GM18502 (cell line): ENCODE measurements at regions not wholly inside any gene's neighbourhood (a gene's known extent, or its start where the extent isn't known, plus 50 kb on each side); places are given as distances from the start of the nearest gene placed in this dataset.

ENCODE experiments used
- ATAC-seq: cut with Tn5 transposase; IDR thresholded peaks from one replicate; pipeline ENCODE4 v1.9.1; 2021; ENCODE audit warnings: mild to moderate bottlenecking; ENCODE audit not compliant: unreplicated experiment, poor library complexity

DNA sequence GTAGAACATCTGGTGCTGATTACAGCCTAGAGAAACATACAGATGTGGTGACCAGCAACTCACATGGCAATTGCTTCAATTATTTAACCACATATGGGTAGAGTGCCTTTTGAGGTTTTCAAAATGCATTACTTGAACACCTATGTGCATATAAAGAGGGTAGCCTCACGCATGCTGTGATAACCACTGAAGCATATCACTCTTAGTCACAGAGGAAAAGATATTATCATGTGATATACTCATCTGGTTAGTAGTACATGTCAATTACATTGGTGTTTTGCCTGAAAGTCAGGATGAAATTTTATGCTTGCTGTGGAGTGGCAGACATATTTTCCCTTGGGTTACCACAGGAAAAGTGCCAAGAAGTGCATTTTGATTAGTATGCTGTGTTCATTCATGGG is 459.3 kb upstream of the AGTR1 start:
- peak; percentile 42 for ATAC-seq

DNA sequence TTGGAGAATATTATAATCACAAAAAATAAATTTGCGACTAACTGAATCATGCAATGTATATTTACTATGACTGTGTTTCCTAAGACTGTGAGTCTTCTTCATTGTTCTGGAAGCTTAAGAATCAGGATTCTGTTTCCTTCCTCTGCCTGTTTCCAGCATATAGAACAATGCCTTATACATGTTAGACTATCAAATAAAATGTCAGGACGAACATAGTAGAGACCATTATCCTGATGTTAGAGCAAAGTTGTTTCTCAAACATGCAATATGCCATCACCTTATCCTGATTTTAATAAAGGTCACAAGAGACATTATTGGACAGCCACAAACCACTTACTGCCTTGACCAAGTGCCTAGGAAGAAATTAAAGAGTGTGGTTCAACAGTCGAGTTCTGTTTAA is 457.4 kb upstream of the AGTR1 start:
- ATAC-seq: no peak

DNA sequence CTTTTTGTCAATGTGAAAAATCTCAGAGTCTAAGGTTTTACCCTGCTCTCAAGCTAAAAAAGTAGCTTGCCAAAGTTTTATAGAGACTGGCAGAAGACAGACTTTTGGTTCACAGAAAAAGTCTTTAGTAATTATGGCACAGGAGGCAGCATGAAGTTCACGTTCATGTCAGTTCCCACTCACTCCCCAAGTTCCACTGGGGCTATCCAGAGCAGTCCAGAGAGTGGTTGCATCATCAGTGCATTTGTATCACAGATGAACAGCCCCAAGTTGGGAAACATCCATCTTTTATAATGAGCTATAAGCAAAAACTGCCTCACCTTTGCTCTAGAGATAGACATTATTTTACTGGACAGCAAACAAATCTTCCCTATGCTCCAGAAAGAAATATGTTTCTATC is 454.1 kb upstream of the AGTR1 start:
- no peak for ATAC-seq

DNA sequence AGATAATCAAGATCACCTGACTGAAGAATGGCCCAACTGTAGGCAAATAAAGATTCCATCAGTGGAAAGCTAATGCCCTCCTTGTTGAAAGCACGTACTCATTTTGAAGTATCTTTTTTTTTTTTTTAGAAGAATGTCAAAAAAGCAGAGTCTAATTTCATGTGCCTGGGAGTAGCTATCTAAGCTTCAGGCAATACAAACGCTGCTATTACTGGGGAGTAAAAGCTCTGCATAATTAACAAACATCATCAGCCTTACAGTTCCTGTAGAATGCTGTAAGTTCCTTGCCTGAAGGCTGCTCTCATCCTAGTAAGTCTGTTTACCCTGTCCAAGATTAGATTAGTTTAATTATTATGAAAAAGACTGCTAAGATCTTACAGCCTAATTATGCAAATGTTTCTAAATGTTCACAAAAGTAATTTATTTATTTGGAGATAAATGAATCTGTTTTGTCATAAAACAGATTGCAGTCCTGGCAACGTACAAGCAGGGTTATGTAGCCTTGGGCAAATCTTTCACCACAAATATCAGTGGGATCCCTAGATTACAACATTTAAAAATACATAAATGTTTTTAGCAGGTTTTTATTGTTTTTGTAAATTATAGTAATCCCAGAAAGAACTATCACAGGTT is 451.3 kb upstream of the AGTR1 start:
- ATAC-seq: no peak

DNA sequence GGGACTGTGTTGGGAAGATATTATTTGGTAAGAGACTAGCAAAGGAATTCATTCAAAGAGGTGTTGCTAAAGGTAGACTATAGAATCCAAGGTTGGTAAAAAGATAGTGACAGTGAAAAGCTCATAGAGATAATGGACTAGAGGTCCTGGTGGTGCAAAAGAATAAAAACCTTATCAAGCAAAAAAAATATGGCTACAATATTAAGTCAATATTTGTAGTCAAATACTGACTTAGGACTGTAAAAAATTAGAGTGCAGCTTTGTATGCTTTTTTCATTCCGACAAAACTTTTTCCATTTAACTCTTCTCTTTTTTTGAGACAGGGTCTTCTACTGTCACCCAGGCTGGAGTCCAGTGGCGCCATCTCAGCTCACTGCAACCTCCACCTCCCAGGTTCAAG is 444.0 kb upstream of the AGTR1 start:
- no peak for ATAC-seq

DNA sequence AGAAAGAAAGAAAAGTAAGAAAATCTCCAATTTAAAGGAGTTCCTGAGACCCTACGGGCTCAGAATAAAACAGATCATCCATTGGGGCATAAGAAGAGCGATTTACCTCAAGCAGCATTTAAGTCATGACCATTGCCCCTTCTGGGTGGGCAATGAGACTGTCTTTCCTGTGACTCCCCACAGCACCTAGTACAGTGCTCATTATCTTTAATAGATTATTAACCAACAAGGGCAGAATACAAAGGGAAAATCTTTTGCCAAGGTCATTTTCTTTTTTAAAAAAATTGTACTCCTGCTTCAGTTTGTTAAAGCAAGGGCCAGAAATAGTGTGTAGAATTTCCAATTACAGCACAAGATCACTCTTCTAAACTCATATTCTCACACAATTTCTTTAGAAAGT is 443.3 kb upstream of the AGTR1 start:
- no peak for ATAC-seq

DNA sequence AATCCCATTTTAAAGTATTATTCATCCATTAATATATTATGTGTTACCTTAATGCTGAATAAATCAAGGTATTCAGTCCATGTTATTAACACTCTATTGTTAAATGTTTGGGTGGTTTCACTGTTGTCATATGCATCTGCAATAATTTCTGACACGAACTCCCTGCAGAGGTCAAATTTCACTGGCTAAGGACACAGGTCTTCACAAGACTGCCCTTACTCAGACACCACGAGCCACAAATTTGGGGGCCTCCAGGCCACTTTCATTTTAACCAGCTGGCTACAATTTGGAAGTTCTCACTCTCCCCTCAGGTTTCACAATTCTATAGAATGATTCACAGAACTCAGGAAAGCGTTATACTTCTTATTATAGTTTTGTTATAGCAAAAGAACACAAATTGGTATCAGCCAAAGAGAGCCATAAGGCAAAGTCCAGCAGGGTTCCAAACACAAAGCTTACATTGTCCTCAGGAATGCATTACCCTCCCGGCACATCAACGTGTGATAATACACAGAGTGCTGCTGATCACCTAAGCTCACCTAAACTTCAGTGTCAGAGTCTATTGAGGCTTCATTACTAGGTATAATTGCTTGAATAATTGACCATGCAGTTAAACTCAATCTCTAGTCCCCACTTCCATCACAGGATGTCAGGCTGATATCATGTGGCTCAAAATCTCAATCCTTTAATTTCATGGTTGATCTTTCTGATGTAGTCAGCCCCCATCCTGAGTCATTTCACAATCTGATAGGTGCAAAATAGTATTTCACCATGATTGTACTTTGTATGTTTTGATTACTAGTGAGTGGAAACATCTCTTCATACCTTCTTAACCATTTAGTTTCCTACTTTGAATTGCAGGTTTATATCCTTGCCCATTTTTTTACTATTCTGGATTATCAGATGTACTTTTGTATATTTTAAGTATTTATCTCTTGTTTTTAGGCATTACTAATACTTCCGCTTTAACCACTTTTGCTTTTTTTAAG is 441.4 kb upstream of the AGTR1 start:
- no peak for ATAC-seq

DNA sequence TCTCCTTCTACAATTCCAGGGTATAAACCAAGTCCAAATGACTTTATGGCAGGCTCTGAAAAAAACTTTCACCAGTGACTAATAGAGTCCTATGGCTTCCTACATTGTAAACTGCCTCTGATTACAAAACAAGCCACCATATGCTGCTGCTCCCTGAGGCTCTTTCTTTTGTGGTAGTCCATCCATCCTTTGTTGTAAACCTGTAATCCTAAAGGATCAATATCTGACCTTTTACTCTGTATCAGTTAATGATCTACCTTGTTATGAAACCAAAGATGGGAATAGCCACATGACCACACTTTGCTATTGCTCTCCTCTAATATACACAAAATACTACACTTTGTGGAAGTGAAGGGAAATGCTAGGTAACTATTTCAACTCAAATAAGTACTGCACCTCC is 434.7 kb upstream of the AGTR1 start:
- no peak for ATAC-seq

DNA sequence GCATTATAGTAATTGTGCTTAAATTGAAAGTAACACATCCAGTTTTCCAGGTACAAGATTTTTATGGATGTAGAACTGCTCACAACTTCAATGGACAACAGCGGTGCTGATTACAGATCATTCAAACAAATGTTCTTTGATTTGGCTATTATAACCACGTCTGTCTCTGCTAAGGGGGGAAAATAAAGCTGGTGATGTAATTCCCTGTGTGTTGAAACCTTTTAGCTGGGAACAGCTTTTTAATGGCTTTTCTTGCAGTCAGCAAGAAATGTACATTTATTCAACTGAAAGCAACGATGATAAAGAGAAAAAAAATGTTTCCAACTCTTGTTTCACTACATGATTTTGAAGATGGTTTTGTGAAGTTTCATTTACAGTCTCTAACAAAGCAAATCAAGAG is 431.9 kb upstream of the AGTR1 start:
- no peak for ATAC-seq

DNA sequence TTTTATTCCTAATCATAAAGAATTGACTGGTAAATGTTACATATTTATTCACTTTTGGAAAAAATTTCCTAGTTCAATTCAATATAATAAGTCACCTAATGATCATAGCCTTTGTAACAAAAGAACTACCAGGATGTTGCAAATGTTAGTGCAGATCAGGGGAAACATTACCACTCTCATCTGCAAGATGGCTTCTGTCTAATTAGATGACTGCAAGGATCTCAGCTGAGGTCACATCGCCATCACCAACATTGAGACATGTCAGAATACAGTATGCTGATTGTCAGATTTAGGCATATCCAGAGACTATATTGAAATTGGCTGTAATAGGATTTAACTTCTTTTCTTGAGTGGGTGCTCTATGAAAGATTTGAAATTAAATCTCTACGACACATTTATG is 431.4 kb upstream of the AGTR1 start:
- no peak for ATAC-seq

DNA sequence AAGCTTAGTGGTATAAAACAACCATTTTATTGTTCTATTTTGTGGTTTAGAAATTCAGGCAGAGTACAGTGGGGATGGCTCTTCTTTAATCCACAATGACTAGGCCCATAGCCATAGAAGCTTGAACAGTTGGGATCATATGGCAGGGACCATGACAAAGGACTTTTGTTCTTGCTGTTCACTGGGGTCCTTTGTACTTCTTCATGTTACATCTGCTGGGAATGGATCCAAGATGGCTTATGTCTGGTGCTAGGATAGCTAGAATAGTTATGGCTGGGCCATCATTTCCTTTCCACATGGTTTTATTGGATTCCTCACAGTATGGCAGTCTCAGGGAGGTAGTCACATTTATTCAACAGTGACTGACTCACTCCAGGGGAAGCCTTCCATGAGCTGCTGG is 427.9 kb upstream of the AGTR1 start:
- ATAC-seq: no peak

DNA sequence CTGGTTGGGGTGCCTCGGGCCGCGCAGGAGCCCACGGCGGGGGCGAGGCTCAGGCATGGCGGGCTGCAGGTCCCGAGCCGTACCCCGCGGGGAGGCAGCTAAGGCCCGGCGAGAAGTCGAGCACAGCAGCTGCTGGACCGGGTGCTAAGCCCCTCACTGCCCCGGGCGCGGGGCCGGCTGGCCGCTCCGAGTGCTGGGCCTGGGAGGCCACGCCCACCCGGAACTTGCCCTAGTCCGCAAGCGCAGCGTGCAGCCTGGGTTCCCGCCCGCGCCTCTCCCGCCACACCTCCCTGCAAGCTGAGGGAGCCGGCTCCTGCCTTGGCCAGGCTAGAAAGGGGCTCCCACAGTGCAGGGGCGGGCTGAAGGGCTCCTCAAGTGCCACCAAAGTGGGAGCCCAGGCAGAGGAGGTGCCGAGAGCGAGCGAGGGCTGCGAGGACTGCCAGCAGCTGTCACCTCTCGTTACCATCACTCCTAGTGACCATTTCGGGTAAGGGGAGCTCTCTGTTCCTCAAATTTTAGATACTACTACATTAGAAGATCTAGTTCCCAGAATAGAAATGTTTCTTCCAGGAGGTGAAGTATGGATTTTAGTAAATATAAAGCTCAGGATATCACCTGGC is 417.0 kb upstream of the AGTR1 start:
- no peak for ATAC-seq

DNA sequence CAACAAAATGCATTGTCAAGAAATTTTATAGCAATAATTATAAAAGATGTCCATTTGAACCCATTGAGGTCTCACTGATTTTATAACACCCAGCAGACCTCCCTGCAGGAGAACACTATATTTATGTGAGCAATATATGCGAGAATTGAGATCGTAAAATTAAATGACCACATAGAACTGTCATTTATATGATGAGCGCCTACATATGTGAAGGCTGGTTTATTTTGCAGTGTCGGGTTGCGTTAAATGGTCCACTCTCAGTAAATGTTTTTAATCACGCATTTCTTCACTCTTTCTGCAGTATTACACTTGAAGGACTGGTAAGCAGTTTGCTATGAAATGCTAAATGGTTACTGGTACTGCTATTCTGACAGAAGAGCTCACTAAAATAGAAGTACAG is 408.5 kb upstream of the AGTR1 start:
- no peak for ATAC-seq

DNA sequence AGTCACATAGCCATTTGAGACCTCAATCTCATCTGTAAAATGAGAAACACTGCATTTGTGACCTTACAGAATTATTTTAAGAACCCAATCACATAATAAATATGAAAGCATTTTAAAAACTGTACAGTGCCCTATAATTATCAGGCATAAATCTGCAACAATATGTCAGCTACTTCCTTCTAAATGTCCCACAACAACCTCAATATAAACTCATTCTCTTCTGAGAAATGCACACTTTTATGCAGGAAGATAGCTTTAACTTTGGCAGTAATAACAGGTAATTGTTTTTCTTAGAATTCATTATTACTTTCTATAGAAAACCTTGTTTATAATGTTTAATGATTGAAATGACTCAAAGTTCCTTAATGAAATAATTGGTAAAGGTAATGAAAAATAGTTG is 400.7 kb upstream of the AGTR1 start:
- no peak for ATAC-seq

DNA sequence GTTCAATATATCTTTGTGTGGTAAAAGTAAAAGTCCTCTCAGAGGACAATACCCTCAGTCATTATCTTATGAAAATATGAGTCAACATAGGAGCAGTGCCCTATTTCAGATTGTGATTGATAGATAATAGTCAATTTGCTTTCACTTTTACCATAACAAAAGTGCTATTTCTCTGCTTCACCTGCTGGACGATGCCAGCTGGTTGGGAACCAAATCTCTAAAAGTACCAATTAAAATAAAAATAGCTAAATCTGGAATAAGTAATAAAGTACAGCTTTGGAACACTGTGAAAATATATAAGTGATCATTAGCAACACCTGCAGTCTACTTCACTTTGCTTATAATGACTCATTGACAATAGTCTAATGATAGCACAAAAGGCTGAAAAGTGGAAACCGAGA is 390.3 kb upstream of the AGTR1 start:
- peak; percentile 77 for ATAC-seq

DNA sequence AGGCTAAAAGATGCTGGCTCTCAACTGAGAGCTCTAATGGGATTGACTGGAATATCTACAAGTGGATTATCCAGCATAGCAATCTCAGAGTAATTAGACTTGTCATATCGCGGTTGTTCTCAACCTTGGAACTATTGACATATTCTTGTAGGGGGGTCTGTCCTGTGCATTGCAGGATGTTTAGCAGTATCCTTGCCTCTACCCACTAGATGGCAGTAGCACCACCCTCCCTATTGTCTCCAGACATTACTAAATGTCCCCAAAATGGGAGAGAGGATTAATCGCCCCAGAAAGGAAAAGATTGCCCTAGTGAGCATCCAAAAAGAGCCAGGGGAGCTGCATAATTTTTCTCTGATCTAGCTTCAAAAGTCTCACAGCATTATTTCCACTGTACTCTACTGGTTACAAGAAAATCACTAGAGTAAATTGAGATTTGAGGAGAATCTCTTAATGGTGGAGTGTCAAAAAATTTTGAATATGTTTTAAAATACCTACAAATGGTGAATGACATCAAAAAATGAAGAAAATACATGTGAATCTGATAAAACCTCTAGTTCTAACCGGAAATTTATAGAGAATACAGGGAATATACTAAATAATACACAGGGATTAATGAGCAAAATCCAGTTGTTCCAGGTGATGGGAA is 388.2 kb upstream of the AGTR1 start:
- ATAC-seq: peak; percentile 93

DNA sequence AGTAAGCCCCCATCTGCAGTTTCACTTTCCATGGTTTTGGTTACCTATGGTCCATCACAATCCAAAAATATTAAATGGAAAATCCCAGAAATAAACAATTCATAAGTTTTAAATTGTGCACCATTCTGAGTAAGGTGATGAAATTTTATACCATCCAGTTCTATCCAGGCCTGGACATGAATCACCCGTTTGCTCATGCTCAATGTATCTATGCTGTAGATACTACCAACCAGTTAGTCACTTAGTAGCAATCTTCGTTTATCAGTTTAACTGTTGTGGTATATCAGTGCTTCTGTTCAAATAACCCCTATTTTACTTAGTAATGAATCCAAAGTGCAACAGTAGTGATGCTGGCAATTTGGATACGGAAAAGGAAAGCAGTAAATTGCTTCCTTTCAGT is 381.9 kb upstream of the AGTR1 start:
- no peak for ATAC-seq

DNA sequence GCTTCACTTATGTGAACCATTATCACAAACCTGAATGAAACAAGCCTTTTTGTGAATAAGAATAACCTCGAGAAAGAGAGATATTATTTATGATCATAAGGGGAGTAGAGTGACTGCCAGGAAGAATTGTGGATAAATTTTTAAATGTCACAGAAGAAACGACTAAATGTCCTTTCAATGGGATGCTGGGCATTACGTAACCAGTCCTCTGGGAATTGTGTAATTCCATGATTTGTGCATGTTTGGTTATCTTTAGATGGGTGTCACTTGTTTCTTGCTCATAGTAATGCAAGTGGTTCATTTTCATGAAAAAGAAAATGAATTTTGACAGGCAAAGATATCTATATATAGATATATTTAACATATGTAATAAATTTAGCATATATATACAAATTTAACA is 379.5 kb upstream of the AGTR1 start:
- ATAC-seq: no peak

DNA sequence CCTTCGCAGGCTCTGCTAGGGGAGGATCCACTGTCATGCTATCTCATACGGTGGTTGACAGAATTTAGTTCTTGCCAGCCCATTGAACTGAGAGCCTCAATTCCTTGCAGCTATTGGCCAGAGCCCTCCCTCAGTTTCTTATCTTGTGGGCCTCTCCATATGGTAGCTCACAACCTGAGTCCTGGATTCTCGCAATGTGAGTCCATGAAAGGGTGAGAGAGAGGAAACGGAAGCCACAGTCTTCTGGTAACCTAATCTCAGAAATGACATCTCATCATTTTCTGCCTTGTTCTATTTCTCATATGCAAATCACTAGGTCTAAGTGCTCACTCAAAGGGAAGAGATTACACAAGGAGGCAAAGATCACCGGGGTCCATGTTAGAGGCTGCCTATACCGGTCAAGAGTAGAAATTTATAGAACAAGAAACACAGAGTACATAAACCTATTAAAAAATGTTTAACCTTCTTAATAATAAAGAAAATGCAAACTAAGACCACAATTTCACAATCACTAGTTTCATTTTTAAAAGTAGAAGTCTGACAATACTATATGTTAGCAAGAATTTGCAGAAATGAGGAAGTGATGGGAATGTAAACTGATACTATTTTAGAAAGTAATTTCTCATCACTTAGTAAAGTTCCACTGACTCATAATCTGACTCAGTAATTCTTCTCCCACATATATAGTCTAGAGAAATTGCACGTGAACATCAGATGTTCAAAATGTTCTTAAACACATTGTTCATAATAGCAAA is 378.4 kb upstream of the AGTR1 start:
- ATAC-seq: peak; percentile 95

DNA sequence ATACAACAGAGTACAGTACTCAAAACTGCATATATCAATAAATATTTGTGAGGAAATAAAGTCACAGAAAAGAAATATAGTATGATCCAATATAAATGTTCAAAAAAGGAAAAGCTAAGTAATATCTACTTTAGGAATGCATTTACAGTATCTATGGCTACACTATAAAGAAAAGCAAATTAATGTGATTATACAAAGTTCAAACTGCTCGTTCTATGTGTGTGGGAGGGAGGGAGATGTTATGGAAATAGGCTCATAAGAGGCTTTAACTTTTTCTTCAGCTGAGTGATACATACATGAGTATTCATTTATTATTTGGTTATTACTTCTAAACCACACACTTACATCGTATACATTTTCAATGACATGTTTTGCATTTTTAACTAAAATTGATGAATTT is 377.7 kb upstream of the AGTR1 start:
- no peak for ATAC-seq
